Psoas muscle (tissue), 7 donors: ENCODE measurements at regions not wholly inside any gene's neighbourhood (a gene's known extent, or its start where the extent isn't known, plus 50 kb on each side); places are given as distances from the start of the nearest gene placed in this dataset.

Experiments used
- ATAC-seq, 4 donors: fragments of 200-7000 bp; cut with Tn5 transposase; one replicate each; pipeline ENCODE4 v1.9.1; 2020; ENCODE audit warnings: moderate library complexity in 3 of 4, mild to moderate bottlenecking in 2 of 4
- DNase-seq, 2 donors: peaks; one replicate each; pipeline ENCODE4 v3.0.0-alpha.2; 2020
- H3K27ac ChIP-seq: fragments of 200-600 bp; one replicate; pipeline ENCODE4 v1.8.0; 2022
- H3K27me3 ChIP-seq, 3 donors: fragments of 200-600 bp in 1 of 3; one replicate each; pipeline versions ENCODE4 v1.6.1 to v1.8.0; 2013 to 2022; ENCODE audit warnings: low read length in 2 of 3, mild to moderate bottlenecking in 2 of 3, moderate library complexity in 1 of 3; ENCODE audit not compliant: insufficient read depth in 3 of 3
- H3K36me3 ChIP-seq, 2 donors: fragments of 200-600 bp in 1 of 2; one replicate each; pipeline versions ENCODE4 v1.6.1 to v1.8.0; 2013 to 2022; ENCODE audit warnings: low read depth in 1 of 2, mild to moderate bottlenecking in 1 of 2, moderate library complexity in 1 of 2; ENCODE audit not compliant: insufficient read depth in 1 of 2
- H3K4me1 ChIP-seq: fragments of 200-600 bp; one replicate; pipeline ENCODE4 v1.8.0; 2022
- H3K4me3 ChIP-seq: fragments of 200-600 bp; one replicate; pipeline ENCODE4 v1.8.0; 2022; ENCODE audit warnings: mild to moderate bottlenecking
- H3K9me3 ChIP-seq: fragments of 200-600 bp; one replicate; pipeline ENCODE4 v1.8.0; 2022
- CTCF ChIP-seq: fragments of 200-600 bp; IDR thresholded peaks from one replicate; pipeline ENCODE4 v1.8.0; 2022; ENCODE audit warnings: antibody characterized with exemption
- WGBS, 3 donors: extraction: QIAGEN DNeasy Blood & Tissue Kit; methylation state at CpG; one replicate each; pipeline versions ENCODE4 v1.1.6 to v1.1.7; 2013; 5-methylcytosine and 5-hydroxymethylcytosine counted together
- intact Hi-C, 2 donors: fragments of 100-400 bp; cut with DNase I; formaldehyde crosslinking; loops; one replicate each; pipeline versions ENCODE4 v1.11.0 to v1.14.2; 2022
- donor health status: healthy with polysubstance abuse.
- donor health status: DM: no; HTN: no; CAD: no; lungs with moderate emphysema.
- donor health status: Bipolar disorder and iron deficiency.
- donor health status: healthy.
- donor health status: DM: yes; HTN: yes; CAD: no.
- donor health status: DM: no; HTN: no; CAD: no.
- donor health status: DM: yes; HTN: yes; CAD: no.

- Histone ChIP-seq H3K4me1 (peaks cover 16% of the 10 kb centered on the region), H3K9me3 (no peaks in the 10 kb centered on the region), H3K27me3 (no peaks in the 10 kb centered on the region), H3K4me3 (no peak overlapping the region), H3K27ac (no peak overlapping the region), H3K36me3 (no peaks in the 10 kb centered on the region)
- intact Hi-C loops, result no loop called here
- TF ChIP-seq CTCF, result no peak
- DNase-seq (no peak), ATAC-seq (no peak)
- whole genome bisulfite sequencing, 3 donors, result 69 to 87% (median 74%) methylated on average over 9 of the region's 9 CpGs
Measured at GRCh38 chr17:77814091-77814772, 144.3 kb upstream of the TNRC6C start.

DNA sequence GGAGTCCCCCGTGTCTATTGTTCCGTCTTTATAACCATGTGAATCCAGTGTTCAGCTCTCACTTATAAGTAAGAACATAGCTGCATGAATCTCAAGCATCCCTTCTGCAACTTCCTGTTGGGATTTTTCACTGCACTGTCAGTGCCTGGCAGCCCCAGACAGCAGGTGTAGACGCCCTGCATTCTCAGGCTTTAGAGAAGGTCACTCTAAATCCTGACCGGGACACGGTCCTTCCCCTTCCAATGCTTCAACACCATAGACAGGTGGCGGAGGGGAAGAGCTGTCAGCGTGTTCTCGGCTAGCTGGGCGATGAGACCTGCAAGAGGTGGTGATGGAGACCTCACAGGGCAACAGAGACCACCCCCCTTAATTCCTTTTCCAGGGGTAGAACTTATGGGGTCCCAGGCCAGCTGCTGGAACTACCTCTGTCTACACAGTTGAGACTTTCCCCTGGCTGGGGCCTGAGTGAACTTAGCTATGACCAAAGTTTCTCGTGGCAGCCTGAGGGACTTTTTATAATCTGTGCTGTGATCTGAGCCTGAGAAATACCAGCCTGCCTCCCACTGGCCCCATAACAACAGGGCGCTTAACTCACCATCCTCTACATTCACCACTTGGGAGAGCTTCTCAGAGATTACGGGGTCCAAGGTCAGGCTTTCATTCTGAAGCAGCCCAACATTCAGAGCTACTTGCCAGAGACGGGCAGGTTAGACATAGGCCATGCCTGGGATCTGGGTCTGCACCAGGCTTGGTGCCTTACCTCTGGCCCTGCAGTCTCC, 143.2 kb upstream of the TNRC6C start:
- Histone ChIP-seq H3K27me3 (no peaks in the 10 kb centered on the region), H3K27ac (peak overlapping the region; percentile 23), H3K4me1 (peaks cover 14% of the 10 kb centered on the region), H3K9me3 (no peaks in the 10 kb centered on the region), H3K36me3 (no peaks in the 10 kb centered on the region), H3K4me3 (no peak overlapping the region)
- WGBS, 3 donors, result 29 to 52% (median 43%) methylated on average over 13 of the region's 13 CpGs
- ATAC-seq (peak; percentile 52 to 90 (median 82)), DNase-seq (no peak)
- no peak for TF ChIP-seq CTCF
- intact Hi-C loops, result no loop called here

- 91 to 95% (median 93%) methylated on average over 4 of the region's 4 CpGs for WGBS, 3 donors
- no peaks in the 10 kb centered on the region for H3K9me3 ChIP-seq
- H3K36me3 ChIP-seq, result no peaks in the 10 kb centered on the region
- TF ChIP-seq CTCF, result no peak
- no peaks in the 10 kb centered on the region for H3K4me1 ChIP-seq
- no peaks in the 10 kb centered on the region for H3K27me3 ChIP-seq
- no peak for DNase-seq
- no peak for ATAC-seq
- intact Hi-C loops, result no loop called here
- no peak overlapping the region for H3K4me3 ChIP-seq
- H3K27ac ChIP-seq, result no peak overlapping the region
Measured at GRCh38 chr17:77817953-77818352, 140.6 kb upstream of the TNRC6C start.

- no peak for TF ChIP-seq CTCF
- Histone ChIP-seq H3K27me3 (no peaks in the 10 kb centered on the region), H3K27ac (no peak overlapping the region), H3K4me3 (no peak overlapping the region), H3K9me3 (no peaks in the 10 kb centered on the region), H3K4me1 (no peaks in the 10 kb centered on the region), H3K36me3 (no peaks in the 10 kb centered on the region)
- no peak for ATAC-seq
- intact Hi-C loops, result no loop called here
- 75 to 79% (median 75%) methylated on average over 3 of the region's 3 CpGs for WGBS, 3 donors
- DNase-seq, result no peak
Measured at GRCh38 chr17:77819497-77819896, 139.0 kb upstream of the TNRC6C start.
